Uterus (tissue), 2 donors: ENCODE measurements at regions not wholly inside any gene's neighbourhood (a gene's known extent, or its start where the extent isn't known, plus 50 kb on each side); places are given as distances from the start of the nearest gene placed in this dataset.

ENCODE experiments used
- POLR2A ChIP-seq, 2 donors: fragments of 450-650 bp; IDR thresholded peaks; one replicate each; pipeline ENCODE4 v1.6.1; 2016; ENCODE audit warnings: antibody characterized with exemption in 2 of 2, mild to moderate bottlenecking in 1 of 2, moderate library complexity in 1 of 2
- TF ChIP-seq, protein P1 (sequence below), 4 experiments: fragments of 200-600 bp in 2 of 4; fragments of 450-650 bp in 2 of 4; sonication (generic) in 2 of 4; IDR thresholded peaks; one replicate each; pipeline ENCODE4 v1.5.1; 2016 to 2019; ENCODE audit warnings: antibody characterized with exemption in 4 of 4, mild to moderate bottlenecking in 2 of 4, moderate library complexity in 1 of 4

GRCh38 chr16:50422926-50423325, 54.1 kb upstream of the BRD7 start:
- TF ChIP-seq POLR2A (IDR thresholded peaks at IDR 0.05): no peak
- TF ChIP-seq, protein P1, sequence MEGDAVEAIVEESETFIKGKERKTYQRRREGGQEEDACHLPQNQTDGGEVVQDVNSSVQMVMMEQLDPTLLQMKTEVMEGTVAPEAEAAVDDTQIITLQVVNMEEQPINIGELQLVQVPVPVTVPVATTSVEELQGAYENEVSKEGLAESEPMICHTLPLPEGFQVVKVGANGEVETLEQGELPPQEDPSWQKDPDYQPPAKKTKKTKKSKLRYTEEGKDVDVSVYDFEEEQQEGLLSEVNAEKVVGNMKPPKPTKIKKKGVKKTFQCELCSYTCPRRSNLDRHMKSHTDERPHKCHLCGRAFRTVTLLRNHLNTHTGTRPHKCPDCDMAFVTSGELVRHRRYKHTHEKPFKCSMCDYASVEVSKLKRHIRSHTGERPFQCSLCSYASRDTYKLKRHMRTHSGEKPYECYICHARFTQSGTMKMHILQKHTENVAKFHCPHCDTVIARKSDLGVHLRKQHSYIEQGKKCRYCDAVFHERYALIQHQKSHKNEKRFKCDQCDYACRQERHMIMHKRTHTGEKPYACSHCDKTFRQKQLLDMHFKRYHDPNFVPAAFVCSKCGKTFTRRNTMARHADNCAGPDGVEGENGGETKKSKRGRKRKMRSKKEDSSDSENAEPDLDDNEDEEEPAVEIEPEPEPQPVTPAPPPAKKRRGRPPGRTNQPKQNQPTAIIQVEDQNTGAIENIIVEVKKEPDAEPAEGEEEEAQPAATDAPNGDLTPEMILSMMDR (IDR thresholded peaks at IDR 0.05): no peak
